Ecto neural progenitor cell (in vitro differentiated cells): ENCODE measurements at regions not wholly inside any gene's neighbourhood (a gene's known extent, or its start where the extent isn't known, plus 50 kb on each side); places are given as distances from the start of the nearest gene placed in this dataset.

Experiments used
- DNase-seq: peaks from one replicate; pipeline ENCODE4 v3.0.0-alpha.2; 2018; ENCODE audit warnings: low spot score

DNA sequence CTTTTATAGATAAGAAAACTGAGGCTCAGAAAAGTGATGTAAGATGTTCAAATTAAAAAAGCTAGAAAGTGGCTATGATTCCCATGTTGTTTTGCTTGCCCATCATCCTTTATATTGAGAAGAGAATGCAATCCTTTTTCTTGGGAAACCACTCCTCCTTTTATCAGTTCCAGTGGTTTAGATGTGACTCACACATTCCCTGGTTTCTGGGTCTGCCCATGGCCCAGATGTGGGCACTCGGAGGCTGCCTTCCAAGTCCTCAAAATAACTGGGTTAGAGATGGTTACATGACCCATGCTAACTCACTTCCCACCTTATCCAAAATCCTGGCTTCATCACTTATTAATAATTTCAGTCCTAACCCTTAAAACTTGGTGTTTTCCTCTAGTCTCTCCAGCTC is 550.0 kb downstream of the MDFIC start:
- DNase-seq, result no peak

DNA sequence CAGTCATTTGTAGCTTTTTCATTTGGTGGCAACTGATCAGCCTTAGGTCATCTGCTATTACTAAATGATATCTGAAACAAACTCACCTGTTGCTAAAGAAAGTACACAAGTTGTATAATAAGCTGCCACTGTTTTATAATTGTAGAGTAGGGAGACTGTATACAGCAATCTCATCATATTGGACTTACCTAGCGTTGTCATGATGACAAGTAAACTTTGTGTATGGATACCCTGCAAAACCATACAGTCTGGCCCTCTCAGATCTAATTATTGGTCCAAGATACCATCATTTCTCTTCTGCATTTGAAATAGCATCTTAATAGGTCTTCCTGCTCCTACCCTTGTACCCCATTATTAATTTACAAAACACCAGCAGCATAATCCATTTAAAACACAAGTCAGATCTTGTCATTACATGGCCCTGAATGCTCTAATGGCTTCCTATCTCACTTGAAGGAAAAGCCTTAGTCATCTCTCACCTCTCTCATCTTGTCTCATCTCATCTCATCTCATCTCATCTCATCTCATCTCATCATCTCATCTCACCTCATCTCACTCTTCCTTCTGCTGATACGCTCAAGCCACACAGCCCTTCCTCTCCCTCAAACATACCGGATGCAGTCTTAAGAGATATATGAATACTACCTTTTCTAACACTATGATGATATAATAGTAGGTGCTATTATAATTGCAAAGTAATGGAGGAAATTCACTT is 540.6 kb downstream of the MDFIC start:
- no peak for DNase-seq

- no peak for DNase-seq
These were observed 527.8 kb downstream of the MDFIC start for GRCh38 chr7:115449689-115450088.

DNA sequence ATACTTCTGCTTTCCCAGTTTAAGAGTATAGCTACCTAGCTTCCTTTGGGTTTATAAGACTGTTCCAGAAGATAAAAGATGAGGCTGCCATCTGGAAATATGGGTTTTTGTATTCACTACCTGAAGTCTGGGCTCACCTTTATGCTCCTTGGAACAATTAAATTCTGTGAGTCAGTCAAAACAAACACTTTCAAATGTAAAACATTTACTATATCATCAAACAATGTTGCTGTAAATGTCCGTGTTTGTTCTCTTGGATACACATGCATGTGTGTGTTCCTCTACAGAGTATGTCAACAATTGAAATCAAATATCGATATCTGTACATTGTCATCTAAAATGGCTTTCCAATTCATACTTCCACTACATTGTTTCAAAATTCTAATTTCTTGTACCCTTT is 525.6 kb downstream of the MDFIC start:
- no peak for DNase-seq

DNA sequence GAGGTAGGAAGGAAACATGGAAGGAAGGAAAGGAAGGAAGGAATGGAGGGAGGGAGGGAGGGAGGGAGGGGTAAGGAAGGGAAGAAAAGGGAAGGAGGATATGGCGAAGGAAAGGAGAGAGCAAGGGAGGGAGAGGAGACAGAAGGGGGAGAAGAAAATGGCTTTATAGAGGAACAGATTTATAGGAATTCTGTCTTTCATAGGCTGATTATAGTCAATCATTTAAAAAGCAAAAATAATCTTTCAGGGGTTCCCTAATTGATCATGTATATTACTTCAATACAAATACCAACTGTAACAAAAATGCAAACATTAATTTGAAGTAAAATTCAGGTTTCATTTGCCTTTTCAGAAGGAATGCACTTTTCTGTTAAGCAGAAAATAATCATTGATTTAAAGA is 519.1 kb downstream of the MDFIC start:
- DNase-seq, result no peak

- DNase-seq, result no peak
These were observed 513.3 kb downstream of the MDFIC start for GRCh38 chr7:115435178-115435577.

DNA sequence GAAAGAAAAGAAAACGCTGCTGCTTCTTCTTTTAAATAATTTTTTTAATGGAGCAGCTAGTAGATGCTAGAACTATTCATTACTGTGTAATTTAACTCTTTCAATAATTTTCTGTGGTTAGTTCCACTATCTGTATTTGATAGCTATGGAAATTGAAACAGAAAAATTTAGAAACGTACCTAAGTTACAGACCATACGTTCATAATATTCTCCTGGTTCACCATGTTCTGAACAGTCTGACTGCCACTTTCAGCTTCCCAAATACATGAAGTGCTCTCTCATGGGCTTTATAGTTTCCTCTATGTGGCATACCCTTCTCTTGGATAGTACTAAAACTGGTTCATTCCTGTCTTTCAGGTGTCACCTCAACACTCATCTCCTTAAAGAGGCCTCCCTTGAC is 508.0 kb downstream of the MDFIC start:
- DNase-seq, result no peak

- DNase-seq, result no peak
These were observed 495.8 kb downstream of the MDFIC start for GRCh38 chr7:115417662-115418061.

DNA sequence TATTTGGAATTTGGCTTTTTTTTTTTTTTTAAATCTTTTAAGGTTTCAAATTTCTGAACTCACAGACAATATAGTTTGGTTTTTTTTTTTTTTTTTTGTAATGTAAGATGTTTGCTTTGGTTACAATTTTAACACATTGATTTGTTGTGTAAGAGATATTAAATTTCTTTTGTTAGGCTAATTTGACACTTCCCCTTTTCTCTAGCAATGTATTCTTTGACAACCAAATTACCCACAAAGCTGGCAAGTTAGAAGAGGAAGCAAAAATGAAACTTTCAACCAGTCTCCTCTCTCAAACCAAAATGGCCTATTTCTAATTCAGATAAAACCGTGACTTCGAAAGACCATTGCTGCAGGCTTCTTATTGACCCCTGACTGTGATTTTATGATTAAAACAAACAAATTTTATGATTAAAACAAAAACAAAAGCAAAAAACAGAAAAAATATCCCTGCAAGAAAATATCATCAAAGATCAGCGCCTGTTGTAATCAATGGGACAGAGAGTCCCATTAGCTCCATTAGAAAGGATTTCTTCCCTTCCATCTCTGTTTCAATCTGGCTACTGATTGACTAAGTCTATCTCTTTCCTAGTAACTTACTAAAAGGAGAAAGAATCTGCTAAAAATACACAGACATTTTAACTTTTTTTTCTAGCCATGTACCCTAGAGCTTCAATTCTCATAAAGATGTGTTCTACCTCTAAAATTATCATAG is 489.2 kb downstream of the MDFIC start:
- no peak for DNase-seq

DNA sequence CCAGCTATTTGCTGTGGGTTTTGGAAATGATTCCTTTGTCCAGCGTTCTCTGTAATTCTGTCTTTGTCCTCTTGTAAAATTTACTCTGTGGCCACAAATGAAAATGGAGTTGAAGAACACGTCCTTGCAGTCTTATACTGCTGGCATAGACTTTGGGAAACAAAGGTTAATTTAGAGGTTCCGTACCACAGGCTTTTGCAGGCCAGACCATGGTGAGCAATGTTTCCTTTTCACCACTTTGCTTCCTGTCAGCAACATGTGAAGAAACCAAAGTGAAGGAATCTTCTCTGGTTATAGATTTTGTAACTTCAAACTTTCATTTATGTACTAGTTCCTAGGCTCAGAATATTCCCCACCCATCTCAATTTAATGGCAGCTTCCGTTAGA is 488.5 kb downstream of the MDFIC start:
- DNase-seq, result no peak

GRCh38 chr7:115409682-115410433 is 488.0 kb downstream of the MDFIC start:
- no peak for DNase-seq

GRCh38 chr7:115406219-115406618 is 484.3 kb downstream of the MDFIC start:
- no peak for DNase-seq

DNA sequence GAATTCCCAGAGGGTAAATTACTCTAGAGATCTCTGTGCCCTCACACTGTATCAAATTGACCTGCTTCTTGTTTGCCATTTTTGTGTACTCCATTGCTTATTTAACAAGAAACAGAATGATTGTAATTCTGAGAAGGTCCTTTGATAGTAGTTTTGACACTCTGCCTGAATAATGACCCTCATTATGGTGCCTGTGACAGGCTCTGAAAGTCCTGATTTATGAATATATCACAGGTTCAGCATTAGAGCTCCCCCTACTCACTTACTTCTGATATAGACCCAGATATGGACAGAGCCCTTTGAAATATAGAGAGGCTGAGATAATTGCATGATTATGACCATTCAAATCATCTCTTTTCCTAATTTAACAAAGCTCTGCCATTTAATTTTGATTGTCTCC is 465.2 kb downstream of the MDFIC start:
- DNase-seq, result no peak

DNA sequence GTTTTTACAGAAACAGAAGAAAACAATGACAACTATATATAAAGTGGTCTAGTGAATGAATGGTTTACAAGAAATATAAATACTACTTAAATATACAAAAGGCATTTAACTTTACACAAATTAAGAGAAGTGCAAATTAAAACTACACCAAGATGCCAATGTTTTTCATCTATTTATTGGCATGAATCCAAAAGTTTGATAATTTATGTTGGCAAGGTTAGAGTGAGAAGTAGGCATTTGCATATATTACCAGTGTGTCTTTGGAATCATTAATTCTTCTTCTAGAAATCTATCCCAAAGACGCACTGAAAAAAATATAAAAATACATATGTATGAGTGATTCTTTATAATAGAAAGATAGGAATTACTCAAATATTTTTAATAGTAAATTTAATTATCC is 457.4 kb downstream of the MDFIC start:
- no peak for DNase-seq

GRCh38 chr7:115368998-115369397 is 447.1 kb downstream of the MDFIC start:
- no peak for DNase-seq

DNA sequence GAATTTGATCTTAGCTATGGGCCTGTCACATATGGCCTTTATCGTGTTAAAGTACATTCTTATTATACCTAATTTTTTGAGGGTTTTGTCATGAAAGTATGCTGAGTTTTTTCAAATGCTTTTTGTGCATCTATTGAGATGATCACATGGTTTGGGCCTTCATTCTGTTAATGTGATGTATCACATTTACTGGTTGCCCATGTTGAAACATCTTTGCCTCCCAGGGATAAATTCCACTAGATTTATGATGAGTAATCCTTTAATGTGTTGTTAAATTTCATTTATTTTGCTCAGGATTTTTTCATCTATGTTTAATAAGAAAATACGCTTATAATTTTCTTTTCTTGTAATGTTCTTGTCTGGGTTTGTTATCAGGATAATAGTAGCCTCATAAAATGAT is 442.0 kb downstream of the MDFIC start:
- DNase-seq, result no peak

DNA sequence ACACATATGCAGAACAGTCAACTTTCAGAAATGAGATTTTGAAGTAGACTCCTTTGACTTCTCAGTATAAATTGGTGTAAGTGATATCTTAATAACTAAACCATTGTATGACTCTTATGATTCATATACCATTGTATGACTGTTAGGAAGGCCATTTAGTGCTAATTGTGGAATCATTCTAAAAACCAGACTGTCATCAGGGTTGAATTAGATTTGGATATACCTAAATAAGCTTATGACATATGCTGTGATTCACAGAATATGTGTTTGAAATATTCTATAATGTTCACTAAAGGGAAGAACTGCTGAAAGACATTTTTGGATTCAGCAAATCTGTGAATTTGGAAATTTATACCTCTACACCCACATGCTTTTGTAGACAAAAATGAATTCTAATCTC is 438.1 kb downstream of the MDFIC start:
- no peak for DNase-seq

- DNase-seq, result no peak
These were observed 437.2 kb downstream of the MDFIC start for GRCh38 chr7:115359119-115359518.

DNA sequence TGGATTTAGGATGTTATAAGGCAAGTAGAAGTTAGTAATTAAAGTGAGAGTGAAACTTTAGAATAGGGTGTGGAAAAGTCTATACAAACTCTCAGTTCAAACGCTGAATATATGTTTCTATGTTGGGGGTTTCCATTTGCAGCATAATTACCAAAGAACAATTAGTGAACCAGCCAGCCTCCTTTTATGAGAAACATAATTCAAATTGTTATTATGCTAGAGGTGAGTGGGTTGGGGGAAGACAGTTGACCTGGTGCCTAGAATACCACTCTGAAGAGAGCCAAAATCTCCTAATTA is 435.8 kb downstream of the MDFIC start:
- DNase-seq, result no peak

GRCh38 chr7:115356999-115357702 is 435.3 kb downstream of the MDFIC start:
- no peak for DNase-seq

DNA sequence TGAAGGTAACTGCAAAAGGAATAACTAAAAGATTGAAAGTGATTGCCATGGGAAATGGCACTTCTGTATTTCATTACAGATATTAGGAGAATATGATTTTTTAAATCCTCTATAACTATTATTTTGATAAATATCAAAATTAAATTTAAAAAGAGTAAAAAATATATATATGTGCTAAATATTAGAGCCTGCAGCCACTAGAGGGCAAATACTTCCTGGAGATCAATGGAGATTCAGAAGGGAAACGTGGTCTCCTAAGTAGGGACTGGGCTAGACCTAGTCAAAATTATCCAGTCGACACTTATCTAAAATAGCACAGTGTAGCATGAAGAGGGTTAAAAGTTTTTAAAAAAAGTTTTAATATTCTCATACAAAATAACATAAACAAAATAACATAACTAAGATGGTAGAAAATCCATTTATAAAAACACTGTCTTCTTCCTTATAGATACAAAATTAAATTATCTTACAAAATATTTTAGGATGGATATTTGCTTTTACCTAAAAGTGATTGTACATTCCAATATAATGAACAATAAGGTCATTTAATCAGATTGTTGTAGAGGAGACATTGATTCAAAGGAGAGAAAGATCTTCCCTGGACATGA is 434.3 kb downstream of the MDFIC start:
- no peak for DNase-seq

GRCh38 chr7:115354925-115355324 is 433.0 kb downstream of the MDFIC start:
- no peak for DNase-seq
